K562 (cell line): ENCODE measurements at regions not wholly inside any gene's neighbourhood (a gene's known extent, or its start where the extent isn't known, plus 50 kb on each side); places are given as distances from the start of the nearest gene placed in this dataset.

Experiments used
- ATF3 ChIP-seq, 2 experiments: fragments of 450-650 bp in 1 of 2; sonication (generic) in 1 of 2; formaldehyde crosslinking in 1 of 2; IDR thresholded peaks in 1 of 2; conservative IDR thresholded peaks in 1 of 2; 2 replicates each; pipeline versions ENCODE4 v1.6.1 to v1.8.1; 2016 to 2023; ENCODE audit warnings: mild to moderate bottlenecking in 2 of 2, moderate library complexity in 2 of 2, inconsistent platforms in 1 of 2, missing genetic modification reagents in 1 of 2
- CBX1 ChIP-seq: sonication (generic); IDR thresholded peaks from 2 replicates; pipeline ENCODE4 v1.6.1; 2016; ENCODE audit warnings: antibody characterized with exemption, low read depth, mild to moderate bottlenecking
- DLX4 ChIP-seq: fragments of 250-450 bp; sonication (Bioruptor Pico); IDR thresholded peaks from 2 replicates; pipeline ENCODE4 v1.6.1; 2021; ENCODE audit warnings: mild to moderate bottlenecking
- E4F1 ChIP-seq: fragments of 250-450 bp; sonication (Bioruptor Pico); IDR thresholded peaks from 2 replicates; pipeline ENCODE4 v1.5.0; 2021; ENCODE audit warnings: mild to moderate bottlenecking, borderline replicate concordance
- ID3 ChIP-seq, 2 experiments: fragments of 250-450 bp in 1 of 2; fragments of 450-650 bp in 1 of 2; sonication (Bioruptor Pico) in 1 of 2; IDR thresholded peaks; 2 replicates each; pipeline versions ENCODE4 v1.6.1 to v1.8.0; 2016 to 2021; ENCODE audit warnings: mild to moderate bottlenecking in 2 of 2, moderate library complexity in 2 of 2, missing compliant biosample characterization in 1 of 2, missing genetic modification characterization in 1 of 2
- RBM22 ChIP-seq: fragments of 200-400 bp; formaldehyde crosslinking; IDR thresholded peaks from 2 replicates; pipeline ENCODE4 v1.6.1; 2018; ENCODE audit warnings: low read length, low read depth; ENCODE audit not compliant: poor library complexity, severe bottlenecking
- ZNF57 ChIP-seq: fragments of 450-650 bp; formaldehyde crosslinking; IDR thresholded peaks from 2 replicates; pipeline ENCODE4 v1.4.0; 2020; ENCODE audit warnings: mild to moderate bottlenecking, moderate library complexity

GRCh38 chr2:240211598-240212424 lies 71.4 kb upstream of the OTOS start (continued):
- TF ChIP-seq ZNF57 (CRISPR knock-in tag) (no peak), E4F1 (CRISPR knock-in tag) (no peak), CBX1 (no peak), RBM22 (no peak), ID3 (CRISPR knock-in tag; IDR thresholded peaks at IDR 0.05) (no peak), ID3 (tag; IDR thresholded peaks at IDR 0.05) (no peak), DLX4 (no peak), ATF3 (IDR thresholded peaks at IDR 0.05) (no peak), ATF3 (CRISPR knock-in tag; conservative IDR thresholded peaks at IDR 0.05) (no peak)
- TF ChIP-seq, all 486 proteins: peak for 0
